ENCODE measurements at regions not wholly inside any gene's neighbourhood (a gene's known extent, or its start where the extent isn't known, plus 50 kb on each side); places are given as distances from the start of the nearest gene placed in this dataset.

GRCh38 chr11:80669620-80670019 is 1228.8 kb upstream of the TENM4 start:
- Histone ChIP-seq H3K4me3 (ENCODE audit: extremely low read depth in 1 of 4, insufficient read depth in 2 of 4, low read depth in 3 of 4, low read length in 4 of 4) (no peak overlapping the region), H3K79me2 (ENCODE audit: control insufficient read depth in 1 of 2, insufficient read depth in 2 of 2, low read length in 2 of 2) (no peaks in the 10 kb centered on the region), H4K91ac (replicated peaks; ENCODE audit: insufficient read length, low read length) (no peak overlapping the region), H3K18ac (ENCODE audit: extremely low read depth, low read length) (no peak overlapping the region), H3K27ac (ENCODE audit: low read depth, low read length) (no peak overlapping the region), H3K4ac (replicated peaks; ENCODE audit: insufficient read length, low read depth, low read length) (no peak overlapping the region), H2BK20ac (ENCODE audit: low read length) (no peak overlapping the region), H3K4me1 (replicated peaks in 1 of 4; ENCODE audit: control insufficient read depth in 3 of 4, insufficient read depth in 4 of 4, low read length in 3 of 4) (peaks cover 0 to 4% (median 0%) of the 10 kb centered on the region in 4 experiments; a peak in 1 of 7 replicates), H4K5ac (ENCODE audit: insufficient read length, low read depth, low read length) (no peak overlapping the region), H3K9me3 (ENCODE audit: insufficient read depth in 2 of 2, low read depth in 1 of 2, low read length in 1 of 2) (no peaks in the 10 kb centered on the region), H2BK120ac (replicated peaks; ENCODE audit: low read depth, low read length) (no peak overlapping the region), H2BK15ac (ENCODE audit: low read length) (no peak overlapping the region), H3K9ac (replicated peaks in 1 of 4; ENCODE audit: extremely low read depth in 1 of 4, low read depth in 3 of 4, low read length in 3 of 4) (no peak overlapping the region), H4K20me1 (replicated peaks in 1 of 2; ENCODE audit: control insufficient read depth in 1 of 2, insufficient read depth in 2 of 2, low read length in 2 of 2) (no peaks in the 10 kb centered on the region), H2AFZ (ENCODE audit: low read length) (no peak overlapping the region), H3K23ac (ENCODE audit: insufficient read length) (no peak overlapping the region), H2BK5ac (ENCODE audit: low read depth, low read length) (no peak overlapping the region), H3K4me2 (ENCODE audit: insufficient read depth in 1 of 2, low read depth in 2 of 2, low read length in 2 of 2) (no peak overlapping the region), H3K23me2 (ENCODE audit: low read depth, low read length) (no peaks in the 10 kb centered on the region), H4K8ac (ENCODE audit: extremely low read depth, insufficient read depth, low read length) (no peak overlapping the region), H3K36me3 (ENCODE audit: control insufficient read depth in 2 of 4, insufficient read depth in 4 of 4, low read length in 3 of 4) (no peaks in the 10 kb centered on the region), H3K14ac (ENCODE audit: insufficient read length) (no peak overlapping the region), H3K79me1 (ENCODE audit: low read depth, low read length) (no peaks in the 10 kb centered on the region), H3K27me3 (replicated peaks in 1 of 4; ENCODE audit: control insufficient read depth in 3 of 4, extremely low read depth in 1 of 4, insufficient read depth in 3 of 4, low read length in 3 of 4) (no peaks in the 10 kb centered on the region), H2AK5ac (ENCODE audit: low read depth, low read length) (no peak overlapping the region), H3K56ac (replicated peaks; ENCODE audit: insufficient read length, low read depth, low read length) (no peak overlapping the region), H2BK12ac (ENCODE audit: low read depth, low read length) (no peak overlapping the region)
- ChIA-PET POLR2A (ENCODE audit: partially characterized antibody) (no interaction called here), CTCF (ENCODE audit: partially characterized antibody) (no interaction called here)
- DNase-seq (ENCODE audit: low read depth in 1 of 2, low spot score in 2 of 2) (no peak), FAIRE-seq (no peak)
- WGBS, 2 experiments (ENCODE audit: extremely low coverage in 1 of 2, insufficient coverage in 1 of 2, insufficient read length in 1 of 2, insufficient replicate concordance in 2 of 2, low coverage in 1 of 2, low lambda C conversion rate in 2 of 2, missing lambda C conversion rate in 1 of 2): 97% methylated on average over 3 of the region's 3 CpGs; no CpG with 5 or more reads in 1 of the 2 experiments
- TF ChIP-seq CTBP2 (IDR thresholded peaks at IDR 0.05; ENCODE audit: borderline replicate concordance, insufficient read depth, insufficient read length, low read length): no peak
- TF ChIP-seq CEBPB (IDR thresholded peaks at IDR 0.05; ENCODE audit: low read depth, low read length): no peak
- TF ChIP-seq JUN (IDR thresholded peaks at IDR 0.05; ENCODE audit: low read depth, low read length): no peak
- no peak for TF ChIP-seq SAP30 (IDR thresholded peaks at IDR 0.05; ENCODE audit: insufficient read depth, insufficient replicate concordance, low read length)
- no peak for TF ChIP-seq KDM5A (IDR thresholded peaks at IDR 0.05; ENCODE audit: low read length)
- TF ChIP-seq SP4 (IDR thresholded peaks at IDR 0.05; ENCODE audit: low read length): no peak
- TF ChIP-seq JUND (IDR thresholded peaks at IDR 0.05; ENCODE audit: low read length): no peak
- TF ChIP-seq CBX8 (IDR thresholded peaks at IDR 0.05; ENCODE audit: borderline replicate concordance, low read depth, low read length): no peak
- TF ChIP-seq EGR1 (IDR thresholded peaks at IDR 0.05; ENCODE audit: borderline replicate concordance, low read depth, low read length): no peak
- TF ChIP-seq TAF1 (IDR thresholded peaks at IDR 0.05; ENCODE audit: low read depth, low read length): no peak
- TF ChIP-seq SIX5 (IDR thresholded peaks at IDR 0.05; ENCODE audit: low read depth, low read length): no peak

Data from H1 (cell line).